GM23248 (cell line): ENCODE measurements at regions not wholly inside any gene's neighbourhood (a gene's known extent, or its start where the extent isn't known, plus 50 kb on each side); places are given as distances from the start of the nearest gene placed in this dataset.

Source experiments
- DNase-seq: peaks from one replicate; pipeline ENCODE4 v3.0.0-alpha.2; 2015
- H2AFZ ChIP-seq: fragments of 200-600 bp; sonication (generic); 2 replicates; pipeline ENCODE4 v1.6.1; 2016; ENCODE audit warnings: antibody characterized with exemption
- H3F3A ChIP-seq: fragments of 200-600 bp; sonication (generic); 2 replicates; pipeline ENCODE4 v1.6.1; 2016; ENCODE audit warnings: mild to moderate bottlenecking, antibody characterized with exemption, mixed run types; ENCODE audit not compliant: insufficient read depth
- H3K27ac ChIP-seq: fragments of 200-600 bp; sonication (generic); 2 replicates; pipeline ENCODE4 v1.5.1; 2016; ENCODE audit warnings: mild to moderate bottlenecking
- H3K27me3 ChIP-seq: fragments of 200-600 bp; sonication (generic); replicated peaks from 2 replicates; pipeline ENCODE4 v1.6.1; 2016; ENCODE audit warnings: mild to moderate bottlenecking; ENCODE audit not compliant: insufficient read depth
- H3K36me3 ChIP-seq: fragments of 200-600 bp; sonication (generic); 2 replicates; pipeline ENCODE4 v1.6.1; 2016; ENCODE audit warnings: low read depth, mild to moderate bottlenecking
- H3K4me1 ChIP-seq: fragments of 200-600 bp; sonication (generic); 2 replicates; pipeline ENCODE4 v1.6.1; 2016; ENCODE audit warnings: mild to moderate bottlenecking; ENCODE audit not compliant: insufficient read depth
- H3K4me2 ChIP-seq: fragments of 200-600 bp; sonication (generic); one replicate; pipeline ENCODE4 v1.6.1; 2016; ENCODE audit warnings: mild to moderate bottlenecking; ENCODE audit not compliant: unreplicated experiment
- H3K4me3 ChIP-seq: fragments of 200-600 bp; sonication (generic); 2 replicates; pipeline ENCODE4 v1.5.1; 2016; ENCODE audit warnings: mild to moderate bottlenecking
- H3K79me2 ChIP-seq: fragments of 200-600 bp; sonication (generic); 2 replicates; pipeline ENCODE4 v1.6.1; 2016; ENCODE audit warnings: mild to moderate bottlenecking; ENCODE audit not compliant: insufficient read depth
- H3K9ac ChIP-seq: fragments of 200-600 bp; sonication (generic); 2 replicates; pipeline ENCODE4 v1.6.1; 2016; ENCODE audit warnings: mild to moderate bottlenecking
- H3K9me2 ChIP-seq: fragments of 200-600 bp; sonication (generic); 2 replicates; pipeline ENCODE4 v1.6.1; 2016; ENCODE audit warnings: mixed run types, mild to moderate bottlenecking, moderate library complexity; ENCODE audit not compliant: insufficient read depth
- H3K9me3 ChIP-seq: fragments of 200-600 bp; sonication (generic); one replicate; pipeline ENCODE4 v1.6.1; 2017; ENCODE audit warnings: low read depth
- H4K20me1 ChIP-seq: fragments of 200-600 bp; sonication (generic); 2 replicates; pipeline ENCODE4 v1.6.0; 2016; ENCODE audit not compliant: insufficient read depth
- EZH2 ChIP-seq: fragments of 200-600 bp; sonication (generic); IDR thresholded peaks from 2 replicates; pipeline ENCODE4 v1.6.1; 2018; ENCODE audit warnings: antibody characterized with exemption, mild to moderate bottlenecking; ENCODE audit not compliant: insufficient read depth, poor library complexity, severe bottlenecking
- EZH2phosphoT487 ChIP-seq: fragments of 200-600 bp; sonication (generic); IDR thresholded peaks from 2 replicates; pipeline ENCODE4 v1.6.1; 2018; ENCODE audit warnings: antibody characterized with exemption, moderate library complexity, mild to moderate bottlenecking, low read depth; ENCODE audit not compliant: insufficient read depth
- whole genome bisulfite sequencing, 2 experiments: methylation state at CpG; one replicate each; pipeline ENCODE4 v1.1.6; 2015 to 2017; ENCODE audit warnings: low lambda C conversion rate in 2 of 2, low coverage in 1 of 2; ENCODE audit errors: missing lambda C conversion rate in 2 of 2; 5-methylcytosine and 5-hydroxymethylcytosine counted together
- in situ Hi-C: fragments of 300-500 bp; cut with MboI; formaldehyde crosslinking; loops from 2 replicates; pipeline ENCODE4 v1.15.0; 2020

- Histone ChIP-seq H3K36me3 (no peaks in the 10 kb centered on the region), H3K9me3 (no peaks in the 10 kb centered on the region), H3K27me3 (no peaks in the 10 kb centered on the region), H3K79me2 (no peaks in the 10 kb centered on the region), H3K9ac (no peak overlapping the region), H3K4me1 (no peaks in the 10 kb centered on the region), H4K20me1 (no peaks in the 10 kb centered on the region), H3K4me2 (no peak overlapping the region), H2AFZ (no peak overlapping the region), H3K9me2 (no peaks in the 10 kb centered on the region), H3F3A (no peaks in the 10 kb centered on the region), H3K27ac (no peak overlapping the region), H3K4me3 (no peak overlapping the region)
- in situ Hi-C loops = no loop called here
- TF ChIP-seq EZH2 (no peak), EZH2phosphoT487 (no peak)
- WGBS, 2 experiments = 29 to 33% methylated on average over 1 of the region's 1 CpG
- DNase-seq = no peak
Measured at GRCh38 chr1:82634266-82634665, 833.5 kb downstream of the ADGRL2 start.

DNA sequence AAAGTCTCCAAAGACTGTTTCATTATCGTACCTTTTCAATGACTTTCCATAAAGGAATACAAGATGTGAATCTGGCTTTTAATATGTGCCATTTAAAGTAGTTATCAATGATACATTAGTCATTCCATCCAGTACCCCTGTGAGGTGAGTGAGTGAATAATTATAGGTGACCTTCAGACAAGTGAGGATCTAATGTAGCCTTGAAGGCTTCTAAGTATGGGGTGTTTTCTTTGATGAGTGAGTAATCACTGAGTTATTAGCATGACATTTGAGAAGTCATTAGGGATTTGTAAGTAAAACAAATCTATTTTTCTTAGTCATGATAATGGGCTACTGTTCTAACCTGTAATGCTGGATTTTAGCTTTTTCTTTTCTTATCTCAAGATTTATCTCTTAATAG, 831.4 kb downstream of the ADGRL2 start:
- no peak overlapping the region for H3K27ac ChIP-seq
- H3K36me3 ChIP-seq = no peaks in the 10 kb centered on the region
- H3F3A ChIP-seq = no peaks in the 10 kb centered on the region
- WGBS, 2 experiments = 45 to 46% methylated on average over 1 of the region's 1 CpG
- no peak overlapping the region for H3K9ac ChIP-seq
- H3K27me3 ChIP-seq = no peaks in the 10 kb centered on the region
- TF ChIP-seq EZH2 = no peak
- TF ChIP-seq EZH2phosphoT487 = no peak
- in situ Hi-C loops = no loop called here
- H3K4me3 ChIP-seq = no peak overlapping the region
- no peaks in the 10 kb centered on the region for H3K79me2 ChIP-seq
- H3K9me3 ChIP-seq = no peaks in the 10 kb centered on the region
- H3K9me2 ChIP-seq = no peaks in the 10 kb centered on the region
- no peak for DNase-seq
- no peaks in the 10 kb centered on the region for H4K20me1 ChIP-seq
- H3K4me2 ChIP-seq = no peak overlapping the region
- H3K4me1 ChIP-seq = no peaks in the 10 kb centered on the region
- H2AFZ ChIP-seq = no peak overlapping the region

- H3K27ac ChIP-seq = no peak overlapping the region
- no peaks in the 10 kb centered on the region for H3K79me2 ChIP-seq
- H4K20me1 ChIP-seq = no peaks in the 10 kb centered on the region
- no peaks in the 10 kb centered on the region for H3K4me1 ChIP-seq
- H3K4me2 ChIP-seq = no peak overlapping the region
- H3K9me3 ChIP-seq = peaks cover 3% of the 10 kb centered on the region
- no peak overlapping the region for H3K4me3 ChIP-seq
- DNase-seq = no peak
- in situ Hi-C loops = no loop called here
- H2AFZ ChIP-seq = no peak overlapping the region
- no peak overlapping the region for H3K9ac ChIP-seq
- H3K9me2 ChIP-seq = no peaks in the 10 kb centered on the region
- no peaks in the 10 kb centered on the region for H3K27me3 ChIP-seq
- WGBS, 2 experiments = 66 to 70% methylated on average over 2 of the region's 2 CpGs
- TF ChIP-seq EZH2 (no peak), EZH2phosphoT487 (no peak)
- H3F3A ChIP-seq = no peaks in the 10 kb centered on the region
- no peaks in the 10 kb centered on the region for H3K36me3 ChIP-seq
Measured at GRCh38 chr1:82628887-82629286, 828.2 kb downstream of the ADGRL2 start.

- in situ Hi-C loops = no loop called here
- no peaks in the 10 kb centered on the region for H4K20me1 ChIP-seq
Measured at GRCh38 chr1:82625537-82625936, 824.8 kb downstream of the ADGRL2 start.

DNA sequence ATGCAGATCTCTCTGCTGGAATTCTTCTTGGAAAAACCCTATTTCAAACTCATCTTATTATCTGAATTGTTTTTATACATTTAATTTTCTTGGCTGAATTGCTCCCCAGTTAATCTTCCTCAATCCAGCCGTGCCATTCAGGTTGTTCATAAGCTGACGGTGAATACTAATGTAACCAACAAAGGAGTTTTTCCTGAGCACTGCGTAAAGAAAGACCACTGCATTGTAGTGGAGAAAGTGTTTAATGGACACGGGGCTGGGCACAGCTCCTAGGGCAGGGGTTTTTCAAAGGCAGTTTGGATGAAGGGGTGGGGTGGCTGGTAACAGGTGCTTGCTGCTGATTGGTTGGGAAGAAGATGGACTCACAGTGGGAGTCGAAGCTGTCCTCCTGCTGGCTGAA, 820.3 kb downstream of the ADGRL2 start:
- no peak overlapping the region for H2AFZ ChIP-seq
- TF ChIP-seq EZH2phosphoT487 = no peak
- TF ChIP-seq EZH2 = no peak

More at GRCh38 chr1:82625537-82625936, 824.8 kb downstream of the ADGRL2 start:
- TF ChIP-seq EZH2 = no peak
- TF ChIP-seq EZH2phosphoT487 = no peak
- Histone ChIP-seq H3K4me1 (no peaks in the 10 kb centered on the region), H3K79me2 (no peaks in the 10 kb centered on the region), H3K9me3 (peaks cover 3% of the 10 kb centered on the region), H3K4me3 (no peak overlapping the region), H3K9me2 (no peaks in the 10 kb centered on the region), H3K27ac (no peak overlapping the region), H2AFZ (no peak overlapping the region), H3F3A (no peaks in the 10 kb centered on the region), H3K4me2 (no peak overlapping the region), H3K9ac (no peak overlapping the region), H3K27me3 (no peaks in the 10 kb centered on the region), H3K36me3 (no peaks in the 10 kb centered on the region)
- no peak for DNase-seq
- WGBS, 2 experiments = 0 to 2% methylated on average over 1 of the region's 1 CpG

More for the DNA sequence above, 820.3 kb downstream of the ADGRL2 start:
- Histone ChIP-seq H3K4me3 (no peak overlapping the region), H4K20me1 (no peaks in the 10 kb centered on the region), H3K79me2 (no peaks in the 10 kb centered on the region), H3K9me3 (peaks cover 3% of the 10 kb centered on the region), H3K9me2 (no peaks in the 10 kb centered on the region), H3K36me3 (no peaks in the 10 kb centered on the region), H3K9ac (no peak overlapping the region), H3K4me1 (no peaks in the 10 kb centered on the region), H3K4me2 (no peak overlapping the region), H3K27ac (no peak overlapping the region), H3F3A (no peaks in the 10 kb centered on the region), H3K27me3 (no peaks in the 10 kb centered on the region)
- in situ Hi-C loops = no loop called here
- DNase-seq = no peak
- 51 to 56% methylated on average over 5 of the region's 5 CpGs for WGBS, 2 experiments
